ENCODE measurements at regions not wholly inside any gene's neighbourhood (a gene's known extent, or its start where the extent isn't known, plus 50 kb on each side); places are given as distances from the start of the nearest gene placed in this dataset.

DNA sequence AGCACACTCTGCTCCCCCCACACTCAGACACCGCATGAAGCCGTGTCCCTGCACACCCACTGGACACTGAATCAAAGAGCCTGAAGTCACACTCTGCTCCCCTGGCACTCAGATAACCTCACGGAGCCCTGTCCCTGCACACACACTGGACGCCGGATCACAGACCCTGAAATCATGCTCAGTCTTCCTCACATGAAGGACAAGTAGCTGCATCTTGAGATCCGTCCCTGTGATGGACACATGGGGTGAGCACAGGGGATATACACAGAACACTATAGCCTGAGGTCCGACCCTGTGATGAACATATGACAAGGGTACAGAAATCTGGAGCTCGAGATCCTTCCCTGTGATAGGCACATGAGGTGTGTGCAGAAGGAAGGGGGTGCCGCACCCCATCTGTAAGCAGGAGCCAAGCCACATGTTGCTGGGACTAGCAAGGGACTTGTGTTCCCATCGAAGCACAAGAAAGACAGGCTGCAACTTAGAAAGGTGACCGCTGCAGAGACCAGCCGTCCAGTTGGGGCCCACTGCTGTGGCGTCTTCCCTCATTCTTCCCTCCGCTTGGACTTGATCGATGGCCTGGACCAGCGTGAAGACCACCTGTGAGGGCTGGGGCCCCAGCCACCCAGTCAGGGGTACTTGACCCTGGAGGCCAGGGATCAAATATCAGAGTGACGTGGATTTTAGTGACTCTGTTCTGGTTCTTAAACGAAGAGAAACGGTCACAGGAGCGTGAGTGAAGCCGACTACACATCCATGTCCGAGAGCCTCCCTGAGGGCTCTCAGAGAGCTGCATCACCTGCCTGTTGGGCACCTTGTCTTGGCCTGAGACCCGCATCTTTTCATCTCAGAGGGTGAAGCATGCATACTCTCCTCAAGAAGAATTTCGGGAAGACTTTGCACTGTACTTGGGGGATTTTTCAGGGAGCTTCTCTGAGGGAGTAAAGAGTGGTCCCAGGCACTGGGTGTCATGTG lies 391.7 kb upstream of the SALL3 start:
- DNase-seq: no peak

DNA sequence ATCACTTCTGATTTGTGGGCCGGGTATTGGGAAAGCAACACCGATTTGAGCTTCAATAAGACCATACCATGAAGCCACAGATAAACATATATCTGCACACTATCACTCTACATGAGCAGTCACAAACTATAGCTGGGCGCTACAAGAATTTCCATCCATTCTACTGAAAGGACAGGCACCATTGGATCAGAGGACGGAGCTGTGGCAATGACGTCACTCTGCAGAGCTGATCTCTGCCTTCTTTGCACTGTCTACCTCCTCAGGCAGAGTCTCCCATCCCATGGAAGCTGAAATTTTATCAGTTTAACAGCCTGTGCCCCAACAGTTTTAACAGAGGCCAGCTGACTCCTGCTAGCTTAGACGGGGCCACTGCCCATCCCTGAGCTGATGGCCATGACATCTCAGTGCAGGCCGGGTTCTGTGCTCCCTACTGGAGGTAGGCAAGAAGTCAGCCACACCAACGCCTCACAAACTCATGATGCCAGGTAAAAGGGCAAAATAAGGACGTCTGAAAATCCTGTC lies 389.6 kb upstream of the SALL3 start:
- DNase-seq: no peak

DNA sequence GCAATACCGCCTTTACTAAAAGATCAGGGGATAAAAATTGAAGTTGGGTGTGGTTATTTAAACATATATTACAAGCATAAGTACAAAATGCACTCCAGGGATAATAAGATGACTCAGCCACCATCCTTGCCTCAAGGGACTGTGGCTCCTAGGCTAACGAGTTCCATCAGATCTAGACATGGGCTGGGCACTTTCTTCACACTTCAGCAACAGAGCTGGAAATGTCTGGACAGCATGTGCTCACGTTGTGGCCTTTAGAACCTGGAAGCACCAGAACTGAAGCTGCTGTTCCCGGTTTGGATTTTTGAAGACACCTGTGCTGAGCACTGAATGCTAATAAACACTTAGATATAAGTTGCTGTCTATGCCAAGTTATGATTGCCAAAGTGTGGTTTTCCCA lies 384.2 kb upstream of the SALL3 start:
- DNase-seq: no peak

DNA sequence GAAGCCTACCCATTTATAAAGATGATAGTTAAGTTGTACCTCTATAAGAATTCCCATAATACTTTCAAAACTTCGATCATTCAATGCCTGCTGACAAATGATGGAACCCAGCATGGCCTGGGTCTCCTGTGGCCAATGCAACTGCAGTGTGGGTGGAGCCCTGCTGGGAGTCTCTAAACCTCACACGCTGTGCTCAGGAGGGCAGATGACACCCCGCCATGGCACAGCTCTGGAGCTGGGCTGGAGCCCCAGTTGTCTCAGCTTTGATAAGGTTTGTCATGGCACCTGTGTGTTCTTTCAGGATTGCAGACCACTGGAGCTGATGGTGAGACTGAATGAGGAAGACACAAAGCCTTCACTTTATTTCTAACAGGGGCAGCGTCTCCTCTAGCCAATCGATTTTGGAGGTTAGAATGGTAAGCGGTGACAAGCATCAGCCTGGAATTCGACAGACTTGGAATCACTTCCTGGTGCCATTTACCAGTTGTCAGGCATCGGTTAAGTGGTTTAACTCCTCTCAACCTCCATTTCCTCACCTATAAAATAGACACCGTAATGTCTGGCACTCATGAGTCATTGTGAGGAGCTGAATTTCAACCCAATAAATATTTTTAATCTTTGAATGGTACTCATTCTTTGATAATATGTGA lies 383.6 kb upstream of the SALL3 start:
- DNase-seq: no peak

DNA sequence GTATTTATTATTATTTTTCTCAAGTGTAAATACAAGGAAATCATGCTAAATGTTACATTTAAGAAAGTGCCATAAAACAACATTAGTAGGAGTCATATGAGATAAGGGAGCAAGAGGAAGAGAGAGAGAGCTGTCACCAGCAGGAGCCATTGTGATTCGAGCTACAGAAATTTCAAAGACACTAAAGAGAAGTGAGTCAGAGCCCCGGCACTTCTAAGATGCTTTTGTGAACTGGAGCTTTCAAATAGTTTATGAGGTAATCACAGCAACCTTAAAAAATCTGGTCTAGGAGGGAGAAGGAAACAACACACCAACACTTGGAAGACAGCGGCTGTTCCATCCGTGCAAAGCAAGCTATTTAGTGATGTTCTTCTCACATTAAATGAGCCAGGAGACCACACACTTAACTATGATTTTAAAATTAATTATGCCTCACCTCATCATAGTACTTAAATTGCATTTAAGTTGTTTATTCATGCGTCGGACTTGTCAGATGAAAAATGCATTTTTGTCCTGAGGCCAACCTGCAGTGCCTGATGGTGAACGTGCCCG lies 382.7 kb upstream of the SALL3 start:
- DNase-seq: no peak

DNA sequence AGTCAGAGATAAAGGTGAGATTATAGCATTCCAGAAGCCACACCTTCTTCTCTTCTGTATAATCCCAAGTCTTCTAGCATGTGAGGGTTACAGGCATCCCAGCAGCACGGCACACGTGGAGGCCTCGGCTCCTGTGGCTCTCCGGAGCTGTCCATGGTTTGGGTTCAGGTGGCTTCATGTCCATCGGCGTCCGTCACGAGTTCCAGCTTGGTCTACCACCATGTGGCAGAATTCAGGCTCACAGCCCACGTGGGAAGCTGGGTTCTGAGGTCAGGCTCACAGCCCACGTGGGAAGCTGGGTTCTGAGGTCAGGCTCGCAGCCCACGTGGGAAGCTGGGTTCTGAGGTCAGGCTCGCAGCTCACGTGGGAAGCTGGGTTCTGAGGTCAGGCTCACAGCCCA lies 378.3 kb upstream of the SALL3 start:
- no peak for DNase-seq

DNA sequence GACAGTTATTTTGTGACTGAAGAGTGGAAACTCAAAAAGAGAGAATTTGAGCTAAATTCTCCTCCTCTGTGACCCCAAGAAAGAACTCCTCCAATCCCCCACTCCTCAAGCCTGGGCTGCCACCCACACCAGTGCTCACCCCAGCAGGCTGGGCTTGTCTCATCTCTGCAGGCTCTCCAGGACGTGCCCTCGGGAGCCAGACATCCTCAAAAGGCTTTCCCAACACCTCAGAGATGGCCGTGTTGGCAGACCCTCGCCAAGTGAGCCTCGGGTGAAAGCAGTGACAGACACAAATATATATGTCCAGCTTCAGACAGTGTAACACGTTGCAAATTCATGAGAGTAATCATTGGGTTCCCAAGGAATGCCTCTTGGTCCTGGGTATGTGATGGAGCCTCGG lies 377.7 kb upstream of the SALL3 start:
- DNase-seq: no peak

DNA sequence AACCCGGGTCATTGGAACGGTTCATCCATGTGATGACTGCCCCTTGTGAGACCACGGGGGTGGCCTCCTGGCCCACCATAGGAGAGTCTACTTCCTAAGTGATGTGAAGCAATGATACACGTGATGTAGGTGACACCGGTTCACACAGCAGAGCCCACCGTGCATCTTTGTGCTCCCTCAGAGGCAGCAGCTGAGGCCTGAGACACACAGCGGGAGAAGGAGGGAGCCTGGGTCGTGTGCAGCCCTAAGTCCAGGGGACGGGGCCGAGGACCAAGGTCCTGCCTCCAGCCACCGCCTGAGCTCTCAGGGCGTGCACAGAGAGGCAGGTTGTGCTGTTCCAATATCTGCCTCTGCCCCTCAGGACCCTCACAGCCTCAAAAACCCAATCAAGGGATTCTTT lies 377.2 kb upstream of the SALL3 start:
- DNase-seq: no peak

DNA sequence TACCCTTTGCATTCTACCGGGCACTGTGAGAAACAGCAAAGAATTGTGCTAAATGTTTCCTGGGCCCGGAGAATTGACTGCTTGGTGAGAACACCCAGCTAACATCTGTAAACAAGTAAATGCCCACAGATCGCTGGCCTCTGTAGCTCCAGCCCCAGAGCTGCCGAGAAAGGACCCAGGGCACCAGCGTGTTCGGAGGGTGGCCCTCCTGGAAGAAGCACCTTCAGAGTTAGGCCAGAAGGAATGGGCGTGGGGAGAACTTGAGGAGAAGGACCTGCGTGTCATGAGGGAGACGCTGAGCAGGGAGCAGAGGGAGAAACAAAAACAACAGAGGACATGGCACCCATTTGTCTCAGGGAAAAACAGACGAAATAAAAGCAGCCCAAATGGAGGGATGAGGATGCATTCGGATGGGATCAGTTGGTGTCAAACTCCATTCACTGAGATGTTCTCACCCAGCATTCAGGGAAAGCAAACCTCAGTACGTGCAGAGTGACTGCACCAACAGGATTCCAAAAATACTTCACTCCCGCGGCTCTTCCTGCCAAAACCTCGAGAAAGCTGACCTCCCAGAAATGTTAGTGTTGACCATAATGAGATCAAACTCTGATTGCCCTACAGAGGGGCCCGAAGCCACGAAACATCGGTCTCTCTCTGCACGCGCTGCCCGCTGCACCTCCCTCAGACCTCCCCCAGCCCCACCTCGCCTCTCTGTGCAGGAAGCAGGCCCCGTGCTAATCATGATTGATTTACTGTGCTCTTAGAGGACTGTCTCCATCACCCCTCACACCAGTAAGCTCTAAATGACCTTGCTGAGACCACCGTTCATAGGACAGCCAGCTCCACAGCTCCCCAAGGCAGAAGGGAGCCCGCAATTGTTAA lies 376.3 kb upstream of the SALL3 start:
- DNase-seq: no peak

DNA sequence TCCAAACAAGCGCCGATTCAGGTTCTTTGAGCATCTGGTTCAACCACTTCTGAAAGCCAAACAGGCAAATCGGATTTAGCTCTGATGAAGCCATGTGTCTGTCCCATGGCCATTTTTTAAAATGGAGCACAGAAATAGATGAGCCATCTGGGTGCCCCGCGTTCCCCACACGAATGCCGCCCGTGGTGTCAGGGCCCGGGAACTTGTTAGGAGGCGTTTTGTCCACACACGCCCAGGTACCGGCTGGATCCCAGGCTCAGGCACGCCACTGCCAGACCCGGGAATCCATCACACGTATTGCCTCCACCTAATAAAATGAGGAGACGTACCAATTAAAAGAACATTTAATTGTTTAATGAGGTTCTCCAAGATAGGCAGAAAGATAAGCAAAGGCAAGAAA lies 374.4 kb upstream of the SALL3 start:
- DNase-seq: no peak

DNA sequence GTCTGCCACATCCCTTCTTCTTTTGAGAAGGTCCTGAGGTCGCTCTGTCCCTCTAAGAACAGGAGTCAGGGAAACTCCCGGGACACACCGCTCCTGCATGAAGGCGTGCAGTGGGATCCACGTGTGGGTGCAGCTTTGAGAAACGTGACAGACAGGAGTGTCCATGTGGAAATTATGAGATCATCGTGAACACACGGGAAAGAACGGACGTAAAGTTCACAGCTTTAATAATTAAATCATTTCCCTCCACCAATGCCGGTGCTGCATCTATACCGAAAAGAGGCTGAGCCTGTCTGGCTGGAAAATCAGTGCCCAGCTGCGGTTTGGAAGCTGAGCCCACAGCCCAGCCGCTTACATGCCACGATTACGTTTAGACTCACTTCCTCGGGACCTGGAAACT lies 372.4 kb upstream of the SALL3 start:
- DNase-seq: no peak

DNA sequence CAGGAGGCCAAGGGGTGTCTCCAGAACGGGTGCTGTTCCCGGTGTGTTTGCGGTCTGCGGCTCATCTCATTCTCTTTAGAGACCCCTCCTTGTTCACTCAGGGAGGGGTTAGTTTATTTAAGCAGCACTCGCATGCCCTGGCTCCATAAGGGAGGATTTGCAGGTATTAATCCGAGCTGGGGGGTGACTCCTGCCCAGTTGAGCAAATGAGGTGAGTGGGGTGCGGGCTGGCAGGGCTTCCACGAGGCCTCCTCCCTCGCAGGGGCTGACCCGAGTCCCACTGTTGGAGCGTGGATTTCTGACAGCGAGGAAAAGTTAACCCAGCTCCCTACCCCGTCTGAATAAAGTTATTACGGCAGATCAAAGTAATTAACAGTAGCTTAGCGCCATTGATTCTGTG lies 371.8 kb upstream of the SALL3 start:
- DNase-seq: no peak

DNA sequence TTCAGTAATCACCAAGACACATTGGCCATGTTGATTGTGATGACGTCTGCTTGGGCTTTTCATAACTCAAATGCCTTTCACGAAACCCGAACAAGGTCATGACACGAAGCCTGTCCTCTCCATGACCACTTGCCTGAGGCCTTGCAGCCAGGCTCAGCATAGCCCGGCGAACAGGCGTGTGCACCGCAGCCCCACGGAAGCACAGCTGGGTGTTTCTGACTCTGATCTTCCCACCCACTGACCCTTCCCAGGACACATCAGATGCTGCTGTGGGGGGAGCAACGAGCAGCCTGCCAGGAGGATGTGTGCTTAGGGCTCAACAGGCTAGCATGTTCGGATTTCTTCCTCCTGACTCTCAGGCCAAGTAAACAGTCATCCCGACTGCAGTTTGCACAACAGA lies 369.4 kb upstream of the SALL3 start:
- DNase-seq: no peak

DNA sequence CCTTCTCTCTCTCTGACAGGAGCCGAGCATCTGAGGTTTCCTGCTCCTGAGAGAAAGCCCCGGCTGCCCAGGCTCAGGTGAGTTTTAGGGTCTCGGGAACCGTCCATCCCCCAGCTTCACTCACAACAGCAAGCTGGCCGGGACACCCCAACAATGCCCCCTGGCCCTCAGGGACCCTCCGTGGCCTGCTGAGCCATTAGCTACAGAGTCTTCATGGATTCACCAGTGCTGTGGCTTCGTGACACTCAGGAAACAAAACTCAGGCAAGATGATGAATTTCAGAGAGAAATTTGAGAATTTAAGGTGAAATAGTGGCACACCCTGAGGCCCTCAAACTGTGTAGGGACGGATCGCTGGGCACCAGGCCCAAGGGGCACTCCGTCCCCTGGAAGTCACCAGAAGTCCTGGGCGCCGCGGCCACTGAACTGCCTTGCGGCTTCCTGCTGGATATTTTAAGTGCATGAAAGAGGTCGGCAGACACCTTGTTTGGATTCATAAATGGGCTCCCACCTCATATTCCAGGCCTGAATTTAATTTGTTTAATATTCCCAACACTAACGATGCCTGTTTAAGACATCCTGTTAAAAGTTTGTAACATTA lies 368.3 kb upstream of the SALL3 start:
- no peak for DNase-seq

DNA sequence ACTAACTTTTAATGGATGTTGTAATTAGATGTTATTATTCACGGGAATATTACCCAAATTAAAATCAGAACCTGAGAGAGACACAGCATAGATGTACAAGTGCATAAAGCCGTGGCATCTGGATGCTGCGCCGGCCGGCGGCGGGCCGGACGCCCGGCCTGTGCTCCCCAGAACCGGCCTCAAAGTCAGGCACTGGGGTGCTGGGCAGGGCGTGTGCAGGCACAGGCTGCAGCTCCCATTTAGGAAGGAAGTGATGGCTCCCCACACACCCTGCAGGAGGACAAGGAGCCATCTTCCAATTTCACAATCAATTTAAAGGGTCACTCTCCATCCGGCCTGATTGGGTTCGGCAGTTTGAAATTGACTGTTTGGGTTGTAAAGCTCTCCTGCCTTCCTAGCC lies 367.7 kb upstream of the SALL3 start:
- no peak for DNase-seq

DNA sequence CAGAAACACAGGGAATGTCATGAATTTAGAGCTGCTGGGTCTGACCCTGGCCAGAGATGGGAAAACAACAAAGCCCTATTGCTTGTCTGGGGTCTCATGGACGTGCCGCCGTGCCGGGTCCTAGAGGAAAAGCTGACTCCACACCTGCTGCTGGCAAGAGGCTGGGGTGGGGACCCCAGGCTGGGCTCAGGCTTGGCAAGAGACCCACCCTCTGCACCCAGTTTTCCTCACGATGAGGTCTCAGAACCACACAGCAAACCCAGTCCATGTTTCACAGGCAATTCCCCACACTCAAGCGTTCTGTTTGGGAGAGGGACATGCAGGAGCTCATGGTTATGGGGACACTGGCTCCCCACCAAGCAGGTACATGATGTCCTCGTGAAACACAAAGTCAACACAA lies 367.3 kb upstream of the SALL3 start:
- no peak for DNase-seq

DNA sequence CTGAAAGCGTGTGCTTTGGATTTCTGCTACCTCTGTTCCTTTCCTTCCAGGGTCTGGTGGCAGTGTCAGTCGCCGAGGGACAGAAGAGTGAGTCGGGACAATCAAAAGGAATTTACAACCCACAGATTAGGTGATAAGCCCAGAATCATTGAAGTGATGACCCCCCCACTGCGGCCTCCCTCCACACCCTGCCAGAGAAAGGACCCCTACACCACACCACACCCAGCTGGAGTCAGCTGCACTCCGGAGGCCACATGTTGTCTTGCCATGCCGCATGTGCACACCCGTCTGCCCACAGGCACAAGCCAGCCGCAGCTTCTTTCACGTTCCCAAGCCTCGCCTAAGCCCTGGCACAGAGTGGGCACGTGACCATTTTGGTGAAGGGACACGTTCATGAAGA lies 366.8 kb upstream of the SALL3 start:
- DNase-seq: no peak

DNA sequence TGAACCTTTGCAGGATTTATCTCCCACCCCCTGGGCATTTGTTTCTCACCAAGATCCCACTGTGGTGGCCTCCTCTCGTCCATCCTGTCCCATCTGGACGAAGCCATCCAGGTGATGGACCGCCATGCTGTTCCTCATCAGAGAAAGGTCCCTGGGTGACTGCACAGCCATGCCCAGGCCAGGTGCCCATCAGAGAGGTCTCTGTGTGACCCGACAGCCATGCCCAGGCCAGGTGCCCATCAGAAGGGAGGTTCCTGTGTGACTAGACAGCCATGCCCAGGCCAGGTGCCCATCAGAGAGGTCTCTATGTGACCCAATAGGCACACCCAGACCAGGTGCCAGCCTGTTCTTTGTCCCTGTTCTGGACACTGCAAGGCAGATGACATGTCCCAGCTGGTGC lies 360.9 kb upstream of the SALL3 start:
- no peak for DNase-seq

DNA sequence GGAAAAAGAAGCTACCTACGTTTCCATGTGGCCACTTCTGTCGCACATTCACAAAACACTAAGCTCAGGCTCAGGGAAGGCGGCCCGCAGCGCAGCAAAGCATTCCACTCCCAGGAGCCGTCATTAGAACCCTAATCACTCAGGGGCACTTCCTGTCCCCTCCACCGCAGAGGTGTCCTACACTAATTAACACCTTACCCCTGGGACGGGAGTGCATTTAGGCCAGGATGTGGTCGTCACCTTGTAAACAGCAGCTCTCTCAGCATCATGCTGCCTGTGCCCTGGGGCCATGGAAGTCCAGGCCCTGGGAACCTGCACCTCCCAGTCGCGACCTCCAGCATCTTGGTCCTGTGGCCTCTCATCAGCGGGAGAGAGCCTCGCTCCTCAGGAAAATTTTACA lies 359.8 kb upstream of the SALL3 start:
- no peak for DNase-seq

DNA sequence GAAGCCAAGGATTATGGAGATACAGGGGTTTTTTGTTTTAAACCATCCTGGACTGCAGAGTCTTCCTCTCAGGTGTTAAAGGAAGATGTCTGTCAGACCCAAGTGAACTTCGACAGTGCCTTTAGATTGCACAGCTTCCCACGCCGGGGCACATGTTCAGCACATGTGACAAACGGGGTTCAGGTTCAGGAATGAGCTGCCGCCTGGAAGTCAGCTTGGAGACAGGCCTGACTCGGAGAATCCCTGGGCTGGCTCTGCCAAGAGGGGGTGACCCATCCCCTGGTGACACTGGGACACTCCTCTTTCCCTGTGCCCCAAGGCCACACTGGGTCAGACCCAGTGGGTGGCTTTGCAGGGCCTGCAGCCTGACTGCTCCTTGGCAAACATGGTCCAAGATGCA lies 359.3 kb upstream of the SALL3 start:
- no peak for DNase-seq

DNA sequence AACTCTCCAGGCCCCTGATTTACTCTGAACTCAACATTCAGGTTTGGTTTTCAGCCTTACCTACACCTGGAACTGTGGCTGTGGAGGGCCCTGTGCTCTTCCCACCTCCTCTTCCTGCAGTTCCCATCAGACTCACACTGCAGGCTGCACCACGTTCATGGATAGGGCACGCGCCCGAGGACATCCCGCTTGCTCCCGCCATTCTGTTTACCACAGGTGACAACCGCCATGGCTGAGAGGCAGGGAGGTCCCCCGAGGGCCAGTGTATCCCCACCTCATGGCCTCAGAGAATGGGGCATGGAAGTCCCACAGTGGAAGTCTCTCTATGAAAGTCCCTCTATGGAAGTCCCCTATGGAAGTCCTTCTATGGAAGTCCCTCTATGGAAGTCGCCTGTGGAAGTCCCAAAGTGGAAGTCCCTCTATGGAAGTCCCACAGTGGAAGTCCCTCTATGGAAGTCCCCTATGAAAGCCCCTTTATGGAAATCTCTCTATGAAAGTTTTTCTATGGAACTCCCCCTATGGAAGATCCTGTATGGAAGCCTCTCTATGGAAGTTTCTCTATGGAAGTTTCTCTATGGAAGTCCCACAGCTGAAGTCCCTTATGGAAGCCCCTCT lies 358.4 kb upstream of the SALL3 start:
- DNase-seq: no peak

DNA sequence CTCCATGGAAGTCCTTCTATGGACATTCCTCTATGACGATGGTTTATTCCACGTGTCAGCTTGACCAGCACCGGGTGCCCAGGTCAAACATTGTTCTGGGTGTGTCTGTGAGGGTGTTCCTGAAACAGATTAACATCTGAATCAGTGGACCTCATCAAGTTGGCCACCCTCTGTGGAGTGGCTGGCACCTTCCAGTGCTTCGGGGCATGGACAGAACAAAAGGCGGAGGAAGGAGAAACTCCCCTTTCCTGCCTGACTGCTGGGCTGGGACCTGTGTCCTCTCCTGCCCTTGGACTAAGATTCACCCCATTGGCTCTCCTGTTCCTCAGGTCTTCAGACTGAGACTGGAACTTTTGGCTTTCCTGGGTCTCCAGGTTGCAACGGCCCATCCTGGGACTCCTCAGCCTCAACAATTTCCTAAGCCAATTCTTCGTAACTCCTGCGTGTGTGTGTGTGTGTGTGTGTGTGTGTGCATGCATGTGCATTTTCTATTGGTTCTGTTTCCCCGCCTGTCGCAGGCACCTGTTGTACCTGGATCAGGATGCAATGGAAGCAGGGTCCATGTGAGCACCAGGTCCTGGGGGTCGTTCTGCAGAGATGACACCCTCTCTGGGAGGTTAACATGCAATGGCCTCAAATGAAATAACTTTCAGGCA lies 357.2 kb upstream of the SALL3 start:
- DNase-seq: no peak
